ENCODE measurements at regions not wholly inside any gene's neighbourhood (a gene's known extent, or its start where the extent isn't known, plus 50 kb on each side); places are given as distances from the start of the nearest gene placed in this dataset.

GRCh38 chr7:131897790-131898165, 341.4 kb upstream of the PODXL start:
- DNase-seq (ENCODE audit: low read depth): no peak

GRCh38 chr7:131897016-131897789, 340.8 kb upstream of the PODXL start:
- DNase-seq (ENCODE audit: low read depth): peak; percentile 36

GRCh38 chr7:131896165-131896863, 339.9 kb upstream of the PODXL start:
- DNase-seq (ENCODE audit: low read depth): no peak

- peak; percentile 95 for DNase-seq (ENCODE audit: low read depth)
Measured at GRCh38 chr7:131895541-131896164, 339.2 kb upstream of the PODXL start.

GRCh38 chr7:131893631-131894340, 337.4 kb upstream of the PODXL start:
- peak; percentile 8 for DNase-seq (ENCODE audit: low read depth)

- no peak for DNase-seq (ENCODE audit: low read depth)
Measured at GRCh38 chr7:131890176-131890575, 333.7 kb upstream of the PODXL start.

- DNase-seq (ENCODE audit: low read depth): no peak
Measured at GRCh38 chr7:131889572-131890150, 333.2 kb upstream of the PODXL start.

GRCh38 chr7:131883769-131884168, 327.3 kb upstream of the PODXL start:
- no peak for DNase-seq (ENCODE audit: low read depth)

- no peak for DNase-seq (ENCODE audit: low read depth)
Measured at GRCh38 chr7:131883196-131883595, 326.8 kb upstream of the PODXL start.

- DNase-seq (ENCODE audit: low read depth): no peak
Measured at GRCh38 chr7:131882321-131882720, 325.9 kb upstream of the PODXL start.

GRCh38 chr7:131880078-131880477, 323.6 kb upstream of the PODXL start:
- DNase-seq (ENCODE audit: low read depth): no peak

GRCh38 chr7:131879424-131879823, 323.0 kb upstream of the PODXL start:
- no peak for DNase-seq (ENCODE audit: low read depth)

GRCh38 chr7:131878777-131879176, 322.3 kb upstream of the PODXL start:
- no peak for DNase-seq (ENCODE audit: low read depth)

- DNase-seq (ENCODE audit: low read depth): no peak
Measured at GRCh38 chr7:131873581-131873980, 317.2 kb upstream of the PODXL start.

- no peak for DNase-seq (ENCODE audit: low read depth)
Measured at GRCh38 chr7:131869986-131870385, 313.6 kb upstream of the PODXL start.

- no peak for DNase-seq (ENCODE audit: low read depth)
Measured at GRCh38 chr7:131869169-131869844, 312.9 kb upstream of the PODXL start.

GRCh38 chr7:131867461-131867860, 311.0 kb upstream of the PODXL start:
- DNase-seq (ENCODE audit: low read depth): no peak

- no peak for DNase-seq (ENCODE audit: low read depth)
Measured at GRCh38 chr7:131865911-131866310, 309.5 kb upstream of the PODXL start.

GRCh38 chr7:131861620-131862346, 305.4 kb upstream of the PODXL start:
- DNase-seq (ENCODE audit: low read depth): no peak

GRCh38 chr7:131859147-131859821, 302.9 kb upstream of the PODXL start:
- peak; percentile 53 for DNase-seq (ENCODE audit: low read depth)
